GM12878 (cell line): ENCODE measurements at regions not wholly inside any gene's neighbourhood (a gene's known extent, or its start where the extent isn't known, plus 50 kb on each side); places are given as distances from the start of the nearest gene placed in this dataset.

Source experiments
- ATAC-seq: fragments of 200-7000 bp; cut with Tn5 transposase; 3 replicates; pipeline ENCODE4 v1.9.1; 2020; ENCODE audit warnings: mild to moderate bottlenecking, moderate library complexity
- BruUV-seq: library from RNA; stranded (reverse); fragments of 400-500 nt; replicated peaks from 2 replicates; lab custom pipeline; 2021; lab: Mats Ljungman, UMichigan
- CTCF ChIA-PET: fragments of 300-600 bp; sonication (Branson Sonifier 250); formaldehyde crosslinking; extraction: SDS; loops from one replicate; lab custom pipeline; 2021; ENCODE audit warnings: inconsistent platforms; lab: Yijun Ruan, JAX
- POLR2A ChIA-PET: fragments of 350-600 bp; formaldehyde crosslinking; extraction: SDS; loops from one replicate; lab custom pipeline; 2021; ENCODE audit warnings: inconsistent platforms; lab: Charles Lee
- RAD21 ChIA-PET: fragments of 300-600 bp; sonication (Branson Sonifier 250); formaldehyde crosslinking; loops from one replicate; lab custom pipeline; 2023; ENCODE audit warnings: antibody characterized with exemption; ENCODE audit not compliant: unreplicated experiment; lab: Charles Lee
- SMC1A ChIA-PET: fragments of 300-600 bp; sonication (Branson Sonifier 250); formaldehyde crosslinking; loops from one replicate; lab custom pipeline; 2023; ENCODE audit not compliant: unreplicated experiment, uncharacterized antibody; lab: Charles Lee
- DNase-seq: peaks from one replicate; pipeline ENCODE4 v3.0.0-alpha.2; 2011; ENCODE audit warnings: low read depth, low spot score
- FAIRE-seq: peaks from 3 replicates; lab custom pipeline; 2011; peaks lifted over from hg19 to GRCh38; lab: Jason Lieb, UNC
- H2AFZ ChIP-seq: 2 replicates; pipeline ENCODE4 v1.6.0; 2011; ENCODE audit warnings: low read depth, low read length, control low read depth; ENCODE audit not compliant: control insufficient read depth
- H3K27ac ChIP-seq: 2 replicates; pipeline ENCODE4 v1.5.1; 2011; ENCODE audit warnings: control low read depth; ENCODE audit not compliant: control insufficient read depth, insufficient read depth
- H3K27me3 ChIP-seq, 2 experiments: replicated peaks in 1 of 2; 2 replicates each; pipeline versions ENCODE4 v1.6.0 to v1.6.1; 2011; ENCODE audit warnings: low read length in 1 of 2; ENCODE audit not compliant: control insufficient read depth in 2 of 2, insufficient read depth in 2 of 2
- H3K36me3 ChIP-seq, 2 experiments: 2 replicates each; pipeline ENCODE4 v1.5.1; 2011; ENCODE audit warnings: low read length in 1 of 2; ENCODE audit not compliant: control insufficient read depth in 2 of 2, insufficient read depth in 2 of 2
- H3K4me1 ChIP-seq: 2 replicates; pipeline ENCODE4 v1.6.1; 2011; ENCODE audit warnings: mild to moderate bottlenecking, low read length, moderate library complexity, mixed read lengths; ENCODE audit not compliant: control insufficient read depth, insufficient read depth
- H3K4me2 ChIP-seq: 2 replicates; pipeline ENCODE4 v1.6.0; 2011; ENCODE audit warnings: control low read depth; ENCODE audit not compliant: control insufficient read depth, insufficient read depth
- H3K4me3 ChIP-seq: fragments of 200-600 bp; sonication (generic); 2 replicates; pipeline ENCODE4 v1.5.1; 2016
- H3K79me2 ChIP-seq: 2 replicates; pipeline ENCODE4 v1.6.0; 2011; ENCODE audit warnings: low read length; ENCODE audit not compliant: control insufficient read depth, insufficient read depth
- H3K9ac ChIP-seq: 2 replicates; pipeline ENCODE4 v1.8.0; 2011; ENCODE audit warnings: low read length, control low read depth, mixed read lengths; ENCODE audit not compliant: control insufficient read depth, insufficient read depth
- H3K9me3 ChIP-seq: replicated peaks from 3 replicates; pipeline ENCODE4 v1.5.1; 2011; ENCODE audit warnings: mild to moderate bottlenecking, low read length; ENCODE audit not compliant: control insufficient read depth, insufficient read depth
- H4K20me1 ChIP-seq: 2 replicates; pipeline ENCODE4 v1.6.0; 2011; ENCODE audit not compliant: control insufficient read depth, insufficient read depth
- E2F8 ChIP-seq: fragments of 450-650 bp; IDR thresholded peaks from 2 replicates; pipeline ENCODE4 v1.6.1; 2018; ENCODE audit warnings: mild to moderate bottlenecking, low read depth, moderate library complexity; ENCODE audit not compliant: partially characterized antibody
- GABPA ChIP-seq: IDR thresholded peaks from 2 replicates; pipeline ENCODE4 v1.6.1; 2014; ENCODE audit warnings: antibody characterized with exemption, low read depth, mild to moderate bottlenecking, inconsistent platforms
- HCFC1 ChIP-seq: fragments of 150-350 bp; IDR thresholded peaks from 2 replicates; pipeline ENCODE4 v1.6.1; 2014; ENCODE audit warnings: low read length
- HDAC6 ChIP-seq: fragments of 200-600 bp; sonication (generic); IDR thresholded peaks from one replicate; pipeline ENCODE4 v1.8.0; 2017; ENCODE audit warnings: antibody characterized with exemption; ENCODE audit not compliant: unreplicated experiment
- MEF2A ChIP-seq: IDR thresholded peaks from 2 replicates; pipeline ENCODE4 v1.6.1; 2011; ENCODE audit warnings: low read depth, mild to moderate bottlenecking, low read length, moderate library complexity; ENCODE audit not compliant: insufficient read depth
- MLLT1 ChIP-seq: fragments of 450-650 bp; IDR thresholded peaks from 2 replicates; pipeline ENCODE4 v1.6.1; 2016; ENCODE audit warnings: mild to moderate bottlenecking
- ZBTB11 ChIP-seq: fragments of 450-650 bp; formaldehyde crosslinking; IDR thresholded peaks from 2 replicates; pipeline ENCODE4 v1.5.0; 2022; ENCODE audit warnings: mild to moderate bottlenecking, missing genetic modification characterization
- ZNF24 ChIP-seq: fragments of 450-650 bp; IDR thresholded peaks from 2 replicates; pipeline ENCODE4 v1.6.1; 2017; ENCODE audit warnings: antibody characterized with exemption, mild to moderate bottlenecking
- ZNF687 ChIP-seq: fragments of 450-650 bp; IDR thresholded peaks from 2 replicates; pipeline ENCODE4 v1.6.1; 2017; ENCODE audit warnings: mild to moderate bottlenecking, moderate library complexity
- WGBS: methylation state at CpG from one replicate; pipeline ENCODE4 v1.1.6; 2016; ENCODE audit warnings: low lambda C conversion rate; ENCODE audit not compliant: insufficient replicate concordance, insufficient coverage; ENCODE audit errors: missing lambda C conversion rate; 5-methylcytosine and 5-hydroxymethylcytosine counted together
- in situ Hi-C: fragments of 300-500 bp; cut with MboI; formaldehyde crosslinking; loops from 9 replicates; pipeline ENCODE4 v1.14.3; 2018; ENCODE audit warnings: mixed read lengths
- intact Hi-C: fragments of 100-400 bp; cut with micrococcal nuclease; formaldehyde crosslinking; loops from one replicate; pipeline ENCODE4 v1.14.2; 2022; ENCODE audit not compliant: unreplicated experiment

GRCh38 chr11:21761000-21761399 is 431.9 kb upstream of the ANO5 start (continued):
- no peak for TF ChIP-seq MLLT1
- TF ChIP-seq ZNF687 = no peak
- no peak for TF ChIP-seq E2F8
- TF ChIP-seq, all 136 proteins: peak for 0

- H3K27me3 ChIP-seq = no peaks in the 10 kb centered on the region
- RAD21 ChIA-PET = no interaction called here
- in situ Hi-C loops (no loop called here), intact Hi-C loops (no loop called here)
- POLR2A ChIA-PET = no interaction called here
- 25% methylated on average over 3 of the region's 3 CpGs for WGBS
- no peak for FAIRE-seq
- no peaks in the 10 kb centered on the region for H3K4me1 ChIP-seq
- H2AFZ ChIP-seq = no peak overlapping the region
- DNase-seq = no peak
- H3K9ac ChIP-seq = no peak overlapping the region
- H3K27ac ChIP-seq = no peak overlapping the region
- no TSS peak for BruUV-seq
- no peaks in the 10 kb centered on the region for H3K36me3 ChIP-seq
- no peak overlapping the region for H3K4me2 ChIP-seq
- SMC1A ChIA-PET = no interaction called here
- H3K9me3 ChIP-seq = no peaks in the 10 kb centered on the region
- no peaks in the 10 kb centered on the region for H3K79me2 ChIP-seq
- H3K4me3 ChIP-seq = no peak overlapping the region
- CTCF ChIA-PET = no interaction called here
- no peaks in the 10 kb centered on the region for H4K20me1 ChIP-seq
- no peak for ATAC-seq
- TF ChIP-seq MEF2A (no peak), HDAC6 (no peak), GABPA (no peak), ZNF24 (no peak), ZBTB11 (CRISPR knock-in tag) (no peak), HCFC1 (no peak)
Observed at GRCh38 chr11:21768388-21768787, 424.5 kb upstream of the ANO5 start.
